GM23248 (cell line): ENCODE measurements at regions not wholly inside any gene's neighbourhood (a gene's known extent, or its start where the extent isn't known, plus 50 kb on each side); places are given as distances from the start of the nearest gene placed in this dataset.

Source experiments
- DNase-seq: peaks from one replicate; pipeline ENCODE4 v3.0.0-alpha.2; 2015
- H2AFZ ChIP-seq: fragments of 200-600 bp; sonication (generic); 2 replicates; pipeline ENCODE4 v1.6.1; 2016; ENCODE audit warnings: antibody characterized with exemption
- H3F3A ChIP-seq: fragments of 200-600 bp; sonication (generic); 2 replicates; pipeline ENCODE4 v1.6.1; 2016; ENCODE audit warnings: mild to moderate bottlenecking, antibody characterized with exemption, mixed run types; ENCODE audit not compliant: insufficient read depth
- H3K27ac ChIP-seq: fragments of 200-600 bp; sonication (generic); 2 replicates; pipeline ENCODE4 v1.5.1; 2016; ENCODE audit warnings: mild to moderate bottlenecking
- H3K27me3 ChIP-seq: fragments of 200-600 bp; sonication (generic); replicated peaks from 2 replicates; pipeline ENCODE4 v1.6.1; 2016; ENCODE audit warnings: mild to moderate bottlenecking; ENCODE audit not compliant: insufficient read depth
- H3K36me3 ChIP-seq: fragments of 200-600 bp; sonication (generic); 2 replicates; pipeline ENCODE4 v1.6.1; 2016; ENCODE audit warnings: low read depth, mild to moderate bottlenecking
- H3K4me1 ChIP-seq: fragments of 200-600 bp; sonication (generic); 2 replicates; pipeline ENCODE4 v1.6.1; 2016; ENCODE audit warnings: mild to moderate bottlenecking; ENCODE audit not compliant: insufficient read depth
- H3K4me2 ChIP-seq: fragments of 200-600 bp; sonication (generic); one replicate; pipeline ENCODE4 v1.6.1; 2016; ENCODE audit warnings: mild to moderate bottlenecking; ENCODE audit not compliant: unreplicated experiment
- H3K4me3 ChIP-seq: fragments of 200-600 bp; sonication (generic); 2 replicates; pipeline ENCODE4 v1.5.1; 2016; ENCODE audit warnings: mild to moderate bottlenecking
- H3K79me2 ChIP-seq: fragments of 200-600 bp; sonication (generic); 2 replicates; pipeline ENCODE4 v1.6.1; 2016; ENCODE audit warnings: mild to moderate bottlenecking; ENCODE audit not compliant: insufficient read depth
- H3K9ac ChIP-seq: fragments of 200-600 bp; sonication (generic); 2 replicates; pipeline ENCODE4 v1.6.1; 2016; ENCODE audit warnings: mild to moderate bottlenecking
- H3K9me2 ChIP-seq: fragments of 200-600 bp; sonication (generic); 2 replicates; pipeline ENCODE4 v1.6.1; 2016; ENCODE audit warnings: mixed run types, mild to moderate bottlenecking, moderate library complexity; ENCODE audit not compliant: insufficient read depth
- H3K9me3 ChIP-seq: fragments of 200-600 bp; sonication (generic); one replicate; pipeline ENCODE4 v1.6.1; 2017; ENCODE audit warnings: low read depth
- H4K20me1 ChIP-seq: fragments of 200-600 bp; sonication (generic); 2 replicates; pipeline ENCODE4 v1.6.0; 2016; ENCODE audit not compliant: insufficient read depth
- EZH2 ChIP-seq: fragments of 200-600 bp; sonication (generic); IDR thresholded peaks from 2 replicates; pipeline ENCODE4 v1.6.1; 2018; ENCODE audit warnings: antibody characterized with exemption, mild to moderate bottlenecking; ENCODE audit not compliant: insufficient read depth, poor library complexity, severe bottlenecking
- EZH2phosphoT487 ChIP-seq: fragments of 200-600 bp; sonication (generic); IDR thresholded peaks from 2 replicates; pipeline ENCODE4 v1.6.1; 2018; ENCODE audit warnings: antibody characterized with exemption, moderate library complexity, mild to moderate bottlenecking, low read depth; ENCODE audit not compliant: insufficient read depth
- WGBS, 2 experiments: methylation state at CpG; one replicate each; pipeline ENCODE4 v1.1.6; 2015 to 2017; ENCODE audit warnings: low lambda C conversion rate in 2 of 2, low coverage in 1 of 2; ENCODE audit errors: missing lambda C conversion rate in 2 of 2; 5-methylcytosine and 5-hydroxymethylcytosine counted together
- in situ Hi-C: fragments of 300-500 bp; cut with MboI; formaldehyde crosslinking; loops from 2 replicates; pipeline ENCODE4 v1.15.0; 2020

DNA sequence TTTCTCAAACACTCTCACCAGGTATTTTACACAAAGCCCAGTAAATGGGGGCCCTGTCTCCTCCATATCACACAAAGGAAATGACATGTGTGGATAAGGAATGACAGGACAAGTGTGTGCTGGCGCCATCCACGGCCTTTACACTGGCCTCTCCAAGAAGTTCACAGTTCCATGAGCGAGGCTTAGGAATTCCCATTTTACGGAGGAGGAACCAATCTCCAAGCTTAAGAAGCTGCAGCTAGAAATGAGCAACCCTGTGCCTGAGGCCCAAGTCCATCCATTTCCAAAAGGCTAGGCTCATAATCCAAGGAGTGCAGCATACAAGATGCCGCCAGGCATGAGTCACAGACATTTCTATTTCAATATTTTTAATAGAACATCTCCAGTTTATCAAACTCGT is 203.4 kb downstream of the AUH start:
- H3K9ac ChIP-seq, result no peak overlapping the region
- no peaks in the 10 kb centered on the region for H3K27me3 ChIP-seq
- no peaks in the 10 kb centered on the region for H3K9me3 ChIP-seq
- no peak overlapping the region for H2AFZ ChIP-seq
- no peak overlapping the region for H3K4me3 ChIP-seq
- H3F3A ChIP-seq, result no peaks in the 10 kb centered on the region
- H3K9me2 ChIP-seq, result no peaks in the 10 kb centered on the region
- no peak for DNase-seq
- H4K20me1 ChIP-seq, result no peaks in the 10 kb centered on the region
- H3K4me1 ChIP-seq, result peaks cover 13% of the 10 kb centered on the region
- TF ChIP-seq EZH2 (no peak), EZH2phosphoT487 (no peak)
- 79 to 80% methylated on average over 6 of the region's 6 CpGs for WGBS, 2 experiments
- in situ Hi-C loops, result no loop called here
- H3K79me2 ChIP-seq, result no peaks in the 10 kb centered on the region
- no peaks in the 10 kb centered on the region for H3K36me3 ChIP-seq
- no peak overlapping the region for H3K27ac ChIP-seq
- H3K4me2 ChIP-seq, result no peak overlapping the region

DNA sequence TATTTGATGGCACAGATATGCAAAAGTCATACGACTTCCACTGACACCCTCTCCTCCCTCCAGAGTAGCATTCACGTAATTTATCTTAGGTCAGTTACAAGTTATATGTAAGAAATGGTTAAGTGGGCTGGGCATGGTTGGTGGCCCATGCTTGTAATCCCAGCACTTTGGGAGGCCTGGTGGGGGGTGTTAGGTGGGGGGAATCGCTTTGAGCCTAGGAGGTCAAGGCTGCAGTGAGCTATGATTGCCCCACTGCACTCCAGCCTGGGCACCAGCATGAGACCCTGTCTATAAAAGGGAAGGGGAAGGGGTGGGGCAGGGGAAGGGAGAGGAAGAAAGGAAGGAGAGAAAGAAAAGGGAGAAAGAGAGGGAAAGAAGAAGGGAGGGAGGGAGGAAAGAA is 202.8 kb downstream of the AUH start:
- H2AFZ ChIP-seq, result no peak overlapping the region
- no peak for DNase-seq
- TF ChIP-seq EZH2phosphoT487 (no peak), EZH2 (no peak)
- no peaks in the 10 kb centered on the region for H3K9me3 ChIP-seq
- no peak overlapping the region for H3K4me2 ChIP-seq
- no peaks in the 10 kb centered on the region for H3K9me2 ChIP-seq
- H3F3A ChIP-seq, result no peaks in the 10 kb centered on the region
- no peak overlapping the region for H3K4me3 ChIP-seq
- no peak overlapping the region for H3K9ac ChIP-seq
- in situ Hi-C loops, result no loop called here
- H3K36me3 ChIP-seq, result no peaks in the 10 kb centered on the region
- 96 to 97% methylated on average over 3 of the region's 3 CpGs for WGBS, 2 experiments
- no peaks in the 10 kb centered on the region for H4K20me1 ChIP-seq
- H3K79me2 ChIP-seq, result no peaks in the 10 kb centered on the region
- H3K27ac ChIP-seq, result no peak overlapping the region
- H3K4me1 ChIP-seq, result peaks cover 13% of the 10 kb centered on the region
- H3K27me3 ChIP-seq, result no peaks in the 10 kb centered on the region

DNA sequence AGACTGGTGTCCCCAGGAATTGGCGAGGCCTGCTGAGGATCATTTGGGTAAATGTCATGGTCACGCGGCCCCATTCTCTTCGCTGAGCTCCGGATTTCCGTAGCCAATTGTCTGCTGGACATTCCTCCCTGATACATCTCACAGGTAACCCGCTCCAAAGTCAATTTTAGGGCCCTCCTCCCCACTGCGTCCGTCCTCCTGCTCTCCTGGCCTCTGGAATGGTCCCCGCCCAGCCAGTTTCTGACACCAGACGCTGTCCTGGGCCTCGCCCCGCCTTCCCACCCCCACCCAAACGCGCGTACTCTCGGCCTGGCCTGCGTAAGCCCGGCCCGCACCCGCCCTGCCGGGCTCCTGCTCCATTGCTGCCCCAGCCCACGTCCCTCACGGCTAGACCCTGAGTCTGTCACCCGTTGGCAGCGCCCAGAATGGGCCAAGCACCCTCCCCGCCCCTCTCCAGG is 202.0 kb downstream of the AUH start:
- Histone ChIP-seq H3K4me1 (peaks cover 17% of the 10 kb centered on the region), H3K27ac (no peak overlapping the region), H3K36me3 (no peaks in the 10 kb centered on the region), H3F3A (no peaks in the 10 kb centered on the region), H3K27me3 (no peaks in the 10 kb centered on the region), H3K9me2 (no peaks in the 10 kb centered on the region), H4K20me1 (no peaks in the 10 kb centered on the region), H3K9me3 (no peaks in the 10 kb centered on the region), H3K9ac (no peak overlapping the region), H3K4me3 (no peak overlapping the region), H3K79me2 (no peaks in the 10 kb centered on the region), H2AFZ (no peak overlapping the region), H3K4me2 (no peak overlapping the region)
- WGBS, 2 experiments, result 90 to 91% methylated on average over 10 to 27 of the region's 27 CpGs
- in situ Hi-C loops, result no loop called here
- TF ChIP-seq EZH2phosphoT487, result no peak
- TF ChIP-seq EZH2, result no peak
- no peak for DNase-seq

DNA sequence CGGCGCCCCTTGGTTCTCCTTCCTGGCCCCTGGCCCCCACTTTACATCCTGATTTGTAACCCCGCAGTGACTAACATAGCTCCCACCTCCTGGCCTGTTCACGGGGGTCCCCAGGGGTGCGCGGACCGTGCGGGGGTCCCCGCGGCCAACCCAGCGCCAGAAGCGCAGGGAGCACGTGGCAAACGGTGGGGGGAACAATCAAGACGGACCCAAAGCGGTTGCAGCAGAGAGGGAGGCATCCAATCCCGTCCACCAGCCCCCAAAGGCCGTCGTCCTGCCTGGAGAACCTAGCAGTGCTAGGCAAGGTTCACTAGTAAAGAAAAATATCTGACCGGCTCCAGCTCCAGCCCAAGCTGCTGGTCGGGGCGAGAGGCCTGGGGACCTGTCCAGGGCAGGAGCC is 201.5 kb downstream of the AUH start:
- no peak for TF ChIP-seq EZH2
- TF ChIP-seq EZH2phosphoT487, result no peak
- no peaks in the 10 kb centered on the region for H3K9me2 ChIP-seq
- no peaks in the 10 kb centered on the region for H3K36me3 ChIP-seq
- H4K20me1 ChIP-seq, result no peaks in the 10 kb centered on the region
- no peak overlapping the region for H2AFZ ChIP-seq
- H3K4me1 ChIP-seq, result peaks cover 22% of the 10 kb centered on the region
- H3K9me3 ChIP-seq, result no peaks in the 10 kb centered on the region
- no peak overlapping the region for H3K27ac ChIP-seq
- 92 to 96% methylated on average over 19 to 22 of the region's 22 CpGs for WGBS, 2 experiments
- DNase-seq, result no peak
- H3F3A ChIP-seq, result no peaks in the 10 kb centered on the region
- in situ Hi-C loops, result no loop called here
- no peak overlapping the region for H3K9ac ChIP-seq
- no peaks in the 10 kb centered on the region for H3K27me3 ChIP-seq
- H3K79me2 ChIP-seq, result no peaks in the 10 kb centered on the region
- H3K4me2 ChIP-seq, result no peak overlapping the region
- no peak overlapping the region for H3K4me3 ChIP-seq
